GM11168 (cell line): ENCODE measurements at regions not wholly inside any gene's neighbourhood (a gene's known extent, or its start where the extent isn't known, plus 50 kb on each side); places are given as distances from the start of the nearest gene placed in this dataset.
"Not testable (repeated sequence)": the region's sequence is repeated elsewhere in the genome, so short reads cannot be mapped to it uniquely, and the experiment has no call there.

Experiments used
- in situ Hi-C: fragments of 300-500 bp; cut with MboI; formaldehyde crosslinking; loops from one replicate; pipeline ENCODE4 v1.12.0; 2022; ENCODE audit warnings: low sequenced_read_pairs; ENCODE audit not compliant: unreplicated experiment

DNA sequence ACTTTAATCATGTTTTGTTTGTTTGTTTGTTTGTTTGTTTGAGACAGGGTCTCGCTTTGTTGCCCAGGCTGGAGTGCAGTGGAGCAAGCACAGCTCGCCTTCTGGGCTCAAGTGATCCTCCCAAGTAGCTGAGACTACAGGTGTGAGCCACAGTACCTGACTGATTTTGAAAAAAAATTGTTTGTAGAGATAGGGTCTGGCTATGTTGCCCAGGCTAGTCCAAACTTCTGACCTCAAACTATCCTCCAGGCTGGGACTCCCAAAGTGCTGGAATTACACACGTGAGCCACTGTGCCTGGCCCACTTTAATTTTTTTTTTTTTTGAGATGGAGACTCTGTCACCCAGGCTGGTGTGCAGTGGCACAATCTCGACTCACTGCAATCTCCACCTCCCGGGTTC is 74.8 kb upstream of the CLDN5 start:
- in situ Hi-C loops = no loop called here

DNA sequence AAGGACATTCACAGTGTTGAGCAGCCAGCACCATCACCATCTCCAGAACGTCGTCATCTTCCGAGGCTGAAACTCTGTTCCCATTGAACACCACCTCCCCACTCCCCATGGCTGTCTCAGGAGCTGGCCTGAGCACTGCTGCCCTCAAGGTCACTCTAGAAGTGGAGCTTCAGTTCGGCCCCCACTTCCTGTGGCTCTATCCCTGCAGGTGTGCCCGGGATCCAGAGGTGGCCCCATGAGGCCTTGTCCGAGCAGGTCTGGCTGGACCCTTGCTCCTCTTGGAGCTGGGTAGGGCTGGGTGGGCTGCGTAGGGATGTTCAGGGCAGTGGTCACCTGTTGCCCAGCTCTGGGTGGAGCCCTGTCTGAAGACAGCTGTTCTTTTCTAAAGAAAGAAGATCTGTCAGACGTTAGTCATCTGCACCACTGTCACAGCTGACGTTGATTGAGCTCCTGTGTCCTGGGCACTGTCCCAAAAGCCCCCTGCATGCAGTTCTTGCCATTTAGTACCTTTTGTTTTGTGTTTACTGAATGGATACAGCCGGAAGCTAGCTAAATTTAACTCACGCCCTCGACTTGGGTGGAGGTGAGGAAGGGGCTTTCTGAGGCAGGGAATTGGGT is 75.5 kb upstream of the CLDN5 start:
- in situ Hi-C loops = loop anchor here (5.0 kb wide), 1 partner anchor 72 kb away; no protein-coding TSS in a partner anchor

DNA sequence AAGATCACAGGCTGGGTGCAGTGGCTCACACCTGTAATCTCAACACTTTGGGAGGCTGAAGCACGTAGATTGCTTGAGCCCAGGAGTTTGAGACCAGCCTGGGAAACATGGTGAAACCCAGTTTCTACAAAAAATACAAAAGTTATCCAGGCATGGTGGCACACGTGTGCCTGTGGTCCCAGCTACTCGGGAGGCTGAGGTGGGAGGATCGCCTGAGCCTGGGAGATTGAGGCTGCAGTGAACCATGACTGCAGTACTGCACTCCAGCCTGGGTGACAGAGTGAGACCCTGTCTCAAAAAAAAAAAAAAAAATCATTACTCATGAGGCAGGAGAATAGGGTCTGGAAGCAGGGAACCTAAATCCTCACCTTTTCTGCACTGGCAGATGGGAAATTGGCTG is 79.1 kb upstream of the CLDN5 start:
- in situ Hi-C loops = loop anchor here (5.0 kb wide), 1 partner anchor 76 kb away; no protein-coding TSS in a partner anchor

GRCh38 chr22:19603767-19604166 is 79.6 kb upstream of the CLDN5 start:
- in situ Hi-C loops = loop anchor here (5.0 kb wide), 1 partner anchor 76 kb away; no protein-coding TSS in a partner anchor

- in situ Hi-C loops = loop anchor here (5.0 kb wide), 1 partner anchor 77 kb away; no protein-coding TSS in a partner anchor
These were observed 80.6 kb upstream of the CLDN5 start for GRCh38 chr22:19604711-19605268.

- in situ Hi-C loops = no loop called here
These were observed 81.5 kb upstream of the CLDN5 start for GRCh38 chr22:19605508-19606331.

DNA sequence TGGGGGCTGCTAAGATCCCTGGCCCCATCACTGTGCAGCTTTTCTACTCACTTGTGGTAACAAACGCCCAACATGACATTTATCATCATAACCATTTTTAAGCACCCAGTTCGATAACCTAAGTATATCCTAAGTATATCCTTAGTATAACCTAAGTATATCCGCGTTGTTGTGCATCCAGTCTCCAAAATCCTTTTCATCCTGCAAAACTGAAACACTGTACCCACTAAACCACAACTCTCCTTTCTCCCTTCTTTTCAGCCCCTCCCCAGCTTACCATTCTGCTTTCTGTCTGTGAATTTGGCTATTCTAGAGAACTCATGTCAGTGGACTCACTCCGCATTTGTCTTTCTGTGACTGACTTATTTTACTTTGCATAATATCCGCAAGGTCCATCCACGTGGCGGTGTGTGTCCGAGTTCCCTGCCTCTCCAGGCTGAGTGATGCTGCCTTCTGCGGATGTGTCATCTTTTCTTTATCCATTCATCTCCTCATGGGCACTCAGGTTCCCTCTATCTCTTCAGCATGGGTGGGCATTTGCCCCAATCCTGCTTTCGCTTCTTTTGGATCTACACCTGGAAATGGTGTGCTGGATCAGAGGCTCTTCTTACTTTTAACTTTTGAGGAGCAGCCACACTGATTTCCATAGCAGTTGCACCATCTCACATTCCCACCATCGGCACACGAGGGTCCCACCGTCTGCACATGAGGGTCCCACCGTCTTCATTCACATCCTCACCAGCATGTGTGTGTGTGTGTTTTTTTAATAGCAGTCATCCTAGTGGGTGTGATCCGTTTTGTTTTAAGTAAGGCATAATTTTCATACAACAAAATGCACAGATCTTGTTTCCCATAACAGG is 82.4 kb upstream of the CLDN5 start:
- in situ Hi-C loops = no loop called here

DNA sequence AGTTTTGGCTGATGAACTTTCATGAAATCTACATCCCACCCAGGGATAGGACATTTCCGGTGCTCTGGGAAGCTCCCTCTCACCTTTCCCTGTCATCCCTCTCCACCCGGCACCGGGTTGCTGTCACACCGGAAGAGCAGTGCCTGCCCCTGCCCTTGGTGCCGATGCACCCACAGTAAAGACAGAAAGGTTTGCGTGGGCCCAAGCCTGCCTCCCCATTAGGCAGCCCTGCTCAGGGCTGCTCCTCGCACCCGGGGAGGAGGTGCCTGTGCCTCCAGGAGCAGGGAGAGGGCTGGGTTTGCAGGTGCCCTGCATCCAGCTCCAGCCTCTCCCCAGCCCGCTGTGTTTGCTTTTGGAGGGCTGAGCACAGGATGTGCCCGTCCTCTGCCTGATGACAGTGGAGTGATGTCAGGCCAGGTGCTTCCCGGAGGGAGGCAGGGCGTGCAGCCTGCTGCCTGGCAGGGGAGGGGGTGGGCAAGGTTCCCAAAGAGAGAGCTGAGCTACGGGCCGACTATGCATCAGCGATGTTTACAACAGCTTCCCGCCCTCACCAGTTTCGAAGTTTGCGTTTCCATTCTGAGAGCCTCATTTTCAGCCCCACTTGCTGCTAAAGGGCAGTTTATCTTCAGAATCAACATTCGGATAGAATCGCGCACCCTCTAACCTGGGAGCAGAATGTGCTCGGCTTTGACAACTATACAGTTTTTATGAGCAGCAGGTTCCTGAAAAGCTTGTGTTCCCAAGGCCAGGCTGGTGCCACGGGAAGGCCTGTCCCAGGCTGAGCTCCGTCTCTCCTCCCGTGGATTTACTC is 83.2 kb upstream of the CLDN5 start:
- in situ Hi-C loops = no loop called here

GRCh38 chr22:19608003-19608690 is 83.9 kb upstream of the CLDN5 start:
- in situ Hi-C loops = no loop called here

- in situ Hi-C loops = not testable (repeated sequence)
These were observed 85.5 kb upstream of the CLDN5 start for GRCh38 chr22:19609753-19610152.

- in situ Hi-C loops = no loop called here
These were observed 86.5 kb upstream of the CLDN5 start for GRCh38 chr22:19610518-19611253.

DNA sequence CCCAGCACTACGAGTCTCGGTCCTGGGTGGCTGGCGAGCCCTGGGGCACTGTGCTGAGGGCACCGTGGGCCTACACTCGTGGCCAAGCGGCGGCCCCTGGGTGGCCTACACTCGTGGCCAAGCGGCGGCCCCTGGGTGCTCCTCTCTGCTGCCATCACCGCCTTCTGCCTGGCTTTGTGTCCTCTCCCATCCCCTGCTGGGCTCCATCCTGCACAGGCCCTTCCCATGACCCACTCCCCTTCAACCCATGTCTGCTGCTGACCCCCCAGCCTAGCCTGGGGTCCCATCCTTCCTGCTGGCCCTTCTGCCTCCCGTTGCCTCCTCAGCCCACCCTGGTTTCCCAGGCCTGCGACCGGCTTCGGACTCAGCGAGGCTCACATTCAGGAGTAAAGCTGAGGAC is 87.4 kb upstream of the CLDN5 start:
- in situ Hi-C loops = no loop called here

DNA sequence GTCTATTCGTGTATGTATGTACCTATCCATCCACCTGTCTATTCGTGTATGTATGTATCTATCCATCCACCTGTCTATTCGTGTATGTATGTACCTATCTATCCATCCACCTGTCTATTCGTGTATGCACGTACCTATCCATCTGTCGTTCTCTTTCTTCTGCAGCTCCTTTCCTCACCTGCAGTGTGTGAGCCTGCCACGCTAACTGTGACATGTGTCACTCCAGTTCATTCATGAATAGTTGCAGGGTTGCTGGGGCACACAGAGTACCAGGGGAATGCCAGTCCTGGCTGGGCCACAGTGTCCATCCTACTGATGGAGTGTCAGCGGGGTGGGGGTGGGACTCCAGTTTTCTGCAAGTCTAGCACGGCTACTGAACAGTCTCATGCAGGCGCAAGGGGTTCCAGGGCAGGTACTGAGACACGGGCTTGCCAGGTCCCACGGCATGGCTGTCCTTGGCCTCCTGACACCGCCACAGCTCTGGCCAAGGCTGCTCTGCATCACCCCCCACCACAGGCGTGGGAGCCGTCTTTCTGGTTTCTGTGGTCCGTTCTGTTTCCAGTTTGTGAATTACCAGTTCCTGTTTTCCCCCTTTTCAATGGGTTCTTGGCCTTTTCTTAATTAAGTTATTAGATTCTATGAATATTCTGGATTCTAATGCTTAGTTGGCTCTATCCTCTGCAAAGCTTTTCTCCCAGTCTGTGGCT is 88.8 kb upstream of the CLDN5 start:
- in situ Hi-C loops = no loop called here

GRCh38 chr22:19614536-19614863 is 90.3 kb upstream of the CLDN5 start:
- in situ Hi-C loops = no loop called here

GRCh38 chr22:19615001-19615461 is 90.8 kb upstream of the CLDN5 start:
- in situ Hi-C loops = no loop called here

DNA sequence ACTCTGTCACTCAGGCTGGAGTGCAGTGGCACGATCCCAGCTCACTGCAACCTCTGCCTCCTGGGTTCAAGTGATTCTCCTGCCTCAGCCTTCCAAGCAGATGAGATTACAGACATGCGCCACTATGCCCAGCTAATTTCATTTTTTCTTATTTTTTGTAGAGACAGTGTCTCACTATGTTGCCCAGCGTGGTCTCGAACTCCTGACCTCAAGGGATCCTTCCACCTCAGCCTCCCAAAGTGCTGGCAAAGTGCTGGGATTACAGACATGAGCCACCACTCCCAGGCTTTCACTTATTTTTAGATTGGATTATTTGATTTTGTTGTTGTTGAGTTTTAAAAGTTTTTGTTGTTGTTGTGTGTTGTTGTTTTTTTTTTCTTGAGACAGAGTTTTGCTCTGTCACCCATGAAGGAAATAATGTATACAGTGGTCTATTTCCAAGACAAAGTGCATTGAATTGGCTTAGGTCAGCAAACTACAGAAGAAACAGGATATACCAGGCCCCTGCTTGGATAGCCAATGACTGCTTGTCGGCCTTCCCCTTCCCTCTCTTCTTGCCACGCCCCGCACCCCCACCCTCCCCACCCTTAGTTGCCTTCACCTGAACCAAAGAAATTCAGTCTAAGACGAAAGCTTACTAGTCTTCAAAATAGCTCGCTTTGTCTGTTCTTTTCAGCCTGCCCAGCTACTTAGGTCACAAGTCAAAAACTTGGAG is 91.8 kb upstream of the CLDN5 start:
- in situ Hi-C loops = no loop called here
